DND-41 (cell line): ENCODE measurements at regions not wholly inside any gene's neighbourhood (a gene's known extent, or its start where the extent isn't known, plus 50 kb on each side); places are given as distances from the start of the nearest gene placed in this dataset.
A peak's percentile ranks its signal among the peaks of the same experiment; 100 is the strongest.
"Not testable (repeated sequence)": the region's sequence is repeated elsewhere in the genome, so short reads cannot be mapped to it uniquely, and the experiment has no call there.

Source experiments
- ATAC-seq: fragments of 200-7000 bp; cut with Tn5 transposase; 3 replicates; pipeline ENCODE4 v1.9.1; 2021; ENCODE audit warnings: low read depth; ENCODE audit not compliant: insufficient read depth
- DNase-seq: peaks from one replicate; pipeline ENCODE4 v3.0.0-alpha.2; 2020
- H2AFZ ChIP-seq: 2 replicates; pipeline ENCODE4 v1.6.0; 2012; ENCODE audit warnings: low read depth, low read length
- H3K27ac ChIP-seq: 2 replicates; pipeline ENCODE4 v1.5.1; 2012; ENCODE audit warnings: low read length, inconsistent platforms
- H3K27me3 ChIP-seq: fragments of 200-600 bp; sonication (generic); 2 replicates; pipeline ENCODE4 v1.6.0; 2012; ENCODE audit warnings: low read length, mild to moderate bottlenecking, inconsistent platforms; ENCODE audit not compliant: insufficient read depth, poor library complexity
- H3K36me3 ChIP-seq: 2 replicates; pipeline ENCODE4 v1.5.1; 2012; ENCODE audit warnings: low read length, inconsistent platforms; ENCODE audit not compliant: insufficient read depth
- H3K4me1 ChIP-seq: 2 replicates; pipeline ENCODE4 v1.5.1; 2012; ENCODE audit warnings: mild to moderate bottlenecking, low read length; ENCODE audit not compliant: insufficient read depth
- H3K4me2 ChIP-seq: 2 replicates; pipeline ENCODE4 v1.6.0; 2012; ENCODE audit warnings: mild to moderate bottlenecking, moderate library complexity, low read length, inconsistent platforms; ENCODE audit not compliant: insufficient read depth
- H3K4me3 ChIP-seq, 2 experiments: fragments of 200-600 bp in 1 of 2; shearing (Covaris generic) in 1 of 2; 2 replicates each; pipeline ENCODE4 v1.5.1; 2012 to 2016; ENCODE audit warnings: inconsistent platforms in 2 of 2, low read length in 2 of 2, mild to moderate bottlenecking in 2 of 2, low read depth in 1 of 2, moderate library complexity in 1 of 2
- H3K79me2 ChIP-seq: 2 replicates; pipeline ENCODE4 v1.6.0; 2012; ENCODE audit warnings: low read length, inconsistent platforms; ENCODE audit not compliant: insufficient read depth
- H3K9ac ChIP-seq: 2 replicates; pipeline ENCODE4 v1.6.0; 2012; ENCODE audit warnings: low read depth, mild to moderate bottlenecking, inconsistent platforms, low read length, moderate library complexity
- H3K9me3 ChIP-seq: 2 replicates; pipeline ENCODE4 v1.5.1; 2012; ENCODE audit warnings: low read length, moderate library complexity, mild to moderate bottlenecking, inconsistent platforms; ENCODE audit not compliant: insufficient read depth, severe bottlenecking
- H4K20me1 ChIP-seq: 2 replicates; pipeline ENCODE4 v1.6.0; 2012; ENCODE audit warnings: low read length; ENCODE audit not compliant: insufficient read depth
- CTCF ChIP-seq: IDR thresholded peaks from 2 replicates; pipeline ENCODE4 v1.5.1; 2012; ENCODE audit warnings: borderline replicate concordance, low read length, moderate library complexity, mild to moderate bottlenecking; ENCODE audit not compliant: poor library complexity, severe bottlenecking; ENCODE audit errors: extremely low read depth
- EZH2 ChIP-seq: IDR thresholded peaks from 3 replicates; pipeline ENCODE4 v1.6.1; 2012; ENCODE audit warnings: borderline replicate concordance, low read depth, mild to moderate bottlenecking, moderate library complexity, low read length, inconsistent platforms; ENCODE audit not compliant: severe bottlenecking

- not testable (repeated sequence) for H3K27ac ChIP-seq, H4K20me1 ChIP-seq, ATAC-seq, H3K4me2 ChIP-seq, H3K9me3 ChIP-seq, H3K27me3 ChIP-seq, H3K79me2 ChIP-seq, H3K4me3 ChIP-seq, H3K4me1 ChIP-seq, H3K9ac ChIP-seq, H2AFZ ChIP-seq, DNase-seq, H3K36me3 ChIP-seq
These were observed 110.1 kb downstream of the ATXN3L start for GRCh38 chrX:13209704-13210103.

DNA sequence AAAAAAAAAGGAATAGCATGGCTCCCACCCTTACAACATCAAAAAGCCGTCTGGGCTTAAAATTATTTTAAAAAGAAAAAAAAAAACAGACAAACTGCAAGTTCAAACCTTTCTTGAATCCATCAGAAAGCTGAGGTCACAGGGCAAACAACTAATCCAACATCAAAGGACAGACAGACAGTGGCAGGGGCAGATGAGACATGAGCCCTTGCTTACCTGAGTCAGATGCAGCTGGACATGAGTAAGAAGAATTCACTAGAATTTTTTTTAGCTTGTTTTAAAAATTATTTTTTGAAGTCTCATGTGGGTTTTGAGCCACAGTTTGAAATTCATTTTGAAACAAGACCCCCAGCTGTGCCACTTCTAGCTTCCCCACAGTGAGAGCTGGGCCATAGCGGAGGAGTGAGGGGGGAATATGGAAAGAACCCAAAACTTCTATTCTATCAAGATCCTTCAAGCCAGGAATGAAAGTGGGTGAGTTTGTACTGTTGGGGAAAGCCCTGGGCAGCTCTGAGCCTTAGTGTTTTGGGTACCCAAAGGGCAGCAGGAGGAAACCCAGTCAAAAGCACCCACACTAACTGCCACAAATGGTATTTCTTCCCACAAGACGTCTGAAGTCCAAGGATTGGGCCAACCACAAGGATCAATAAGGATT, 111.4 kb downstream of the ATXN3L start:
- Histone ChIP-seq H4K20me1 (no peaks in the 10 kb centered on the region), H3K4me1 (peaks cover 9% of the 10 kb centered on the region), H3K36me3 (no peaks in the 10 kb centered on the region), H3K9me3 (no peaks in the 10 kb centered on the region), H3K79me2 (no peaks in the 10 kb centered on the region), H3K9ac (no peak overlapping the region), H3K4me3 (no peak overlapping the region), H3K4me2 (no peak overlapping the region), H2AFZ (no peak overlapping the region), H3K27me3 (no peaks in the 10 kb centered on the region), H3K27ac (no peak overlapping the region)
- ATAC-seq (no peak), DNase-seq (peak; percentile 7)
- TF ChIP-seq CTCF: no peak
- TF ChIP-seq EZH2: no peak

DNA sequence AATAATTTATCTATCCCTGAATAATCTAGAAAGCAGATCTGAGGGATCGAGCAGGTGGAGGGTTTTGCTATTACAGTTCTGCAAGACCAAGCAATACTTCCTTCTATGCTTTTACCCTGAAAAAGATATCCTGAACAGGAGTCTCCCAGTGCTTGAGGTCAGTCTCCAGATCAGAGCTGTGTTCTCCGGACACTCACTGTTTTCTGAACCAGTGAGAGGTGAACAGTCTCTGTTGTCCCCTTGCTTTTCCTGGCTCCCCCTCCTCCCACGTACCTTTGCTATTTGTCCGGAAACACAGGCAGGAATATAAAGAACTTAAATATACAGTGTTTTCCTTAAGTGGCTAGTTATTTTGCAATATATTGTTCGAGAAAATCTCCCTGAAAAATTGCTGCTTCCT, 116.6 kb downstream of the ATXN3L start:
- no peaks in the 10 kb centered on the region for H3K9me3 ChIP-seq
- DNase-seq: no peak
- no peaks in the 10 kb centered on the region for H3K79me2 ChIP-seq
- peaks cover 3% of the 10 kb centered on the region for H3K4me1 ChIP-seq
- H3K4me2 ChIP-seq: no peak overlapping the region
- H2AFZ ChIP-seq: no peak overlapping the region
- H3K9ac ChIP-seq: no peak overlapping the region
- ATAC-seq: no peak
- H3K4me3 ChIP-seq: no peak overlapping the region
- no peak overlapping the region for H3K27ac ChIP-seq
- H4K20me1 ChIP-seq: no peaks in the 10 kb centered on the region
- H3K27me3 ChIP-seq: no peaks in the 10 kb centered on the region
- TF ChIP-seq EZH2 (no peak), CTCF (no peak)
- H3K36me3 ChIP-seq: no peaks in the 10 kb centered on the region

DNA sequence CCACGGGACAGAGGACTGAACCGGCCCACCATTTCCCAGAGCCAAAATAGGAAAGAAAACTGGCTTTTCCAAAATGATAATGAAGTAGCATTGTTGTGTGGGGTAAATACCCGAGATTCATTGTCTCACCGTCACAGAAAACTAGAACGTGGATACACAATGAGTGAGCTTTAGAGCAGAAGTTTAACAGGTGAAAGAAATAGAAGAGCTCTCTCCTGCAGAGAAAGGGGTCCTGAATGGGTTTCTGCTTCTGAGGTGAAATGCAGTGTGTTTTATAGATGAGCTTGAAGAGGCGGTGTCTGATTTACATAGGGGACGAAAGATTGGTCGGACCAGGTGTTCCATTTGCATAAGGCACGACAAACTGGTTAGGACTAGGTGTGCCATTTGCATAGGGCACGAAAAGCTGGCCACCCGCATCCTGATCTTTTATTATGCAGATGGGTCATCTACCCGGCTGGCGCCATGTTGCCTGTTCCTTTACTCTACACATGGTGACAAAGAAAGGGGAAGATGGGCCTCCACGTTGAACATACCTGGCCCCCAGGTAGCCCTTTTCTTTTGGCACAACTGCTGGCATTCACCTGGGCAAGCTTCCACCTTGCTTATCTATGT, 118.1 kb downstream of the ATXN3L start:
- no peaks in the 10 kb centered on the region for H3K79me2 ChIP-seq
- peaks cover 10% of the 10 kb centered on the region for H3K4me1 ChIP-seq
- H4K20me1 ChIP-seq: no peaks in the 10 kb centered on the region
- no peak overlapping the region for H3K4me3 ChIP-seq
- ATAC-seq: no peak
- no peak overlapping the region for H2AFZ ChIP-seq
- no peaks in the 10 kb centered on the region for H3K36me3 ChIP-seq
- H3K27ac ChIP-seq: no peak overlapping the region
- H3K9ac ChIP-seq: no peak overlapping the region
- H3K4me2 ChIP-seq: no peak overlapping the region
- no peaks in the 10 kb centered on the region for H3K27me3 ChIP-seq
- TF ChIP-seq EZH2: no peak
- TF ChIP-seq CTCF: no peak
- no peak for DNase-seq
- H3K9me3 ChIP-seq: no peaks in the 10 kb centered on the region
